ENCODE measurements at regions not wholly inside any gene's neighbourhood (a gene's known extent, or its start where the extent isn't known, plus 50 kb on each side); places are given as distances from the start of the nearest gene placed in this dataset.

DNA sequence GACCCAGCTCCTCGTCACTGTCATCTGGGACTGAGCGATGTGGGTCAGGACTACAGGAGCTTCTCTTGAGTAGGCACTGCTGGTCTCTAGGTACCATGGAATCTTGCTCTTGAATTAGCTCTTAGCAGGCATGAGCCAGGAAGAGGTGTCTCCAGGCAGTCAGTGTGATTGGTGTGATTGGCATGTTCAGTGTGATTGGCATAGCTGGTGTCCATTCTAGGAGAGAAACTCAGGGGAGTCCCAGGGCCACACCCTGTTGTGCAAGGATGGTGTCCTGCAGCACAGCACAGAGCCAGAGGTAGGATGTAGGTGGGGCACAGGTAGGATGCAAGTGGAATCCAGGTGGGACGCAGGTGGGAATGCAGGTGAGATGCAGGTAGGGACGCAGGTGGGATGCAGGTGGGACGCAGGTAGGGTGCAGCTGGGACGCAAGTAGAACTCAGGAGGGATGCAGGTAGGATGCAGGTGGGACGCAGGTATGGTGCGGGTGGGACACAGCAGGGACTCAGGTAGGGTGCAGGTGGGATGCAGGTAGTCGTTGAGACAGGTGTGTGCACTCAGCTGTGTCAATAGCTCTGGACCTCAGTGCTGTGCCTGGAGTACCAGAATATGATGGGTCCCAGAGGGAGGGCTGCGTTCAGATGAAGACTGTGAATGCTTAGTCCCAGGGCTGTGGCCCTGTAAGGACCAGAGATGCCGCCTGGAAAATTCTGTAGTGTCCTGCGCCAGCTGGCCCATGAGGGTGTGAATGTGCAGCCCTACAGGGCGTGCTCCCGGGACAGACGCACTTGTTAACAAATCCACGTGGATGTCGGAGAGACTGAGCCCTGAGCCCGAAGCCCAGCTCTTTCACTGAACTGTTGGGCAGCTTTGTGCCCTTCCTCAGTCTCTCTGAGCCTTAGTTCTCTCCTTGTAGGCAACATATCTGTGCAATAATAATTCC, 248.2 kb upstream of the PITRM1 start:
- DNase-seq: no peak

DNA sequence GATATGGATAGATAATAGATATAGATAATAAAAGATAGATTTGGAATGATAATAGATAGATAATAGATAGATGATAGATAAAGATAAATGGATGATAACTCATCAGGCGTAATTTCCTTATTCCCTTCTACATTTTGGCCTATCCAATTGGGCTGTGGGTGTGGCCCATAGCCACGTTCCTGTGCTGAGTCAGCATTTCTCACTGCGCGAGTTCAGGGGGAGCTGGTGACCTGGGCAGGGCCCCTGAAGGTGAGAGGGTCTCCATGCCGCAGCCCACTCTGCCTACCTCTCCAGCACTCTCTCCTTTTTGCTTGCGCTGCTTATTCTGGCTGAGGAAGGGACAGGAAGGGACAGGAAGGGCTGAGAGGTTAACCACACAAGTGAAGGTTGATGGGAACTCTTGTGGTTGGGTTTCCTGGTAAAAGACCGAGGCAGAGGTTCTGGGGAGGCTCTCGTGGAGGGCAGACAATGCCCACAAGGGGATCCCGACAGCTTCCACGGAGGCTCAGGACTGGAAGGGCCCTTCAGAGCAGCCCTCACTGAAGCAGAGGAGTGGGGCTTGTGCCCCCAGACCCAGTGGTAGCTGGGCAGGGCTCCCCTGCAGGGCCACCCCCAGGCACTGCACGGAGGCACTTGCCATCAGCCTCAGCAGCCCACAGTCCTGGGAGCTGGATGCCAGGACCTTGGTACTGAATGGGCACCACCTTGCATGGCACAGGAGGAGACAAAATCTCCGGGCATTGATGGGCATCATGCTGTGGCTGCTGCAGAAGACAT, 247.3 kb upstream of the PITRM1 start:
- no peak for DNase-seq

- no peak for DNase-seq
Measured at GRCh38 chr10:3418926-3419325, 246.3 kb upstream of the PITRM1 start.

DNA sequence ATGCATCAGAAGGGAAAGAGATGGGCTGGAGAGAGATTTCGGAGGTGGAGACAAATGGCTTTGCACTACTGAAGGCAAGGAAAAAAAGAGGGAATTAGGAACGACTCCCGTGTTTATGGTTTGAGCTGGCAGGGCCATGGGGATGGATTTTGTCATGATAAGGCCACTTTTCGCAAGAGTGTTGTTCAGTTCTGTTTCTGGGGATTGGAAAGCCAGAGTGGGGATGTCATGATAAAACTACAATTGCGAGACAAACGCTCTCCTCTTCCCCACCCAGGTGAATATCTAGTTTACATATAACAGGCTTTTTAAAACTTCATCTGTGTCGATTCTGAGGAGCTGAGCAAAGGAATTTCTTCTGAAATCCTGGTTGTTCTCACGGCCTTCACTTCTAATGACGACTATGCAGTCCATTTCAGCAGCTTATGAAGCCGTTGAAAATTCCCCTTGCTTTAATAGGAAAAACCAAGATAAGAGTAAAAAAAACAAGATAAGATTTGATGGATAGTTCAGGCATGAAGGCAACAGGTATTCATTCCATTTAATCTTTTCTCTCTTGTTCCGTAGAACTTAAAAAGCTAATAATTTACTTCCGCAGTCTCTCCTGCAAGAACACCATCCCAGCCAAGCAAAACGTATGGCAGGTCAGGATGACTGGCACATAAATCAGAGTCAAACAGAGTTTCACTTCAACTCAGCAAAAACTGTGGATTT, 245.6 kb upstream of the PITRM1 start:
- DNase-seq: no peak

DNA sequence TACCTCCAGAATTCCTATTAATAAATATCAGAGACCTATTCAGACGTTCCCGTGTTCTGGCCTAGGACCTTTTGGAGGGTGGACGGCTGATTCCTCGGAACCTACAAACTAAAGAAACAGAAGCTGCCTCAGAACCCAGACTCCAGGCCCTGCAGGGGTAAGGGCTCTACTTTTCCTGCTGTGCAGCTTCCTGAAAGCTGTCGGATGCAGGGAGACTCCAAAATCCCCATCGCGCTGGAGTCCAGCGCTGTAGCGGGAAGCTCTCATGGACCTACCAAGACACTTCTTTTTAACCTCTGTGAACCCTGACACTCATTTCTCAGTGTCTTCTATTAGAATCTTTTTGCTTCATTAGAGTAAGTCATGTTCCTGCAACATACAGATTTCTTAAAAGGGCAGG, 244.5 kb upstream of the PITRM1 start:
- no peak for DNase-seq

- DNase-seq: no peak
Measured at GRCh38 chr10:3415878-3416605, 243.5 kb upstream of the PITRM1 start.

DNA sequence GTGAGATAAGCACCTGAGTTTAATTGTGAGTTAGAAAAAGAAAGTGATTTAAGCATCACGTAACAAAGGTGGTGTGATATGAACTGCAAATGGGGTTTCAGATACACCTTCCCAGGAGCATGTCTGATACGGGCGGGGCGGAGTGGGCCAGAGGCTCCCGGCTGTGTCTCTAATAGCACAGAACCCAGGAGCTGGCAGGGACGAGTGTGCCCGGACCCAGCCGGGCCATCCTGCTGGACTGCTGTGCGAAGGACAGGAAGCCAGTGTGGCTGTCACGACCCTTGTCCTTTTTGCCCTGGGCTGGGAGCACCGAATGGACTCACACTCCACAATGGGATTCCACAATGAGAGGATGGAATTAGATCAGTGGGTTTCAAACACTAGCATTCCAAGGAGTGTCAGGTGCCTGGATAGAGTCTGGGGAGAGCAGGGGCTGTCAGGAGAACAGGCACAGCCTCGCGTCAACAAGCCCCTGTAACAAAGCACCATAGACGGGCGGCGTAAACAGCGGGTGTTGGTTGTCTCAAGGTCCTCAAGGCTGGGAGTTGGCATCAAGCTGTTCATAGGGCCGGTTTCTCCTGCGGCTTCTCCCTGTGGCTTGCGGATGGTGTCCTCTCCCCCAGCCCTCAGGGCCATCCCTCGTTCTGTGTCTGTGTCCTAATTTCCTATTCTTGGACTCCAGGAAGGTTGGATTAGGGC, 242.6 kb upstream of the PITRM1 start:
- DNase-seq: no peak

DNA sequence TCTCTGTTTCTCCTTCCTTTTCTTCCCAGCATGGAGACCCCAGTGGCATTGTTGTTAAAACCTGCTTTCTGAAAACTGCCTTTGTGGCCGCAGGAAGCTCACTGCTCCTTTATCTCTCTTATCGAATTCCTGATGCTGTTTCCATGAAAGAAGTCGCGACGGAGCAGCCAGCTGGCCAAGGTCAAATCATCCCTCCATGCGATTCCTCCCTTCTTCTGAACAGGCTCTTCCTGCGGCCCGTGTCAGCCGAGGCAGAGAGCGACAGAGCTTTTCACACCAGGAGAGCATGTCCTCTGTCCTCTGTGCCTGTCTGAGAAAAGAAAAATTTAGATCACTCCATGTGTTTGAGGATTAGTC, 242.1 kb upstream of the PITRM1 start:
- no peak for DNase-seq

GRCh38 chr10:3413937-3414666, 241.5 kb upstream of the PITRM1 start:
- DNase-seq: no peak

GRCh38 chr10:3412646-3413045, 240.1 kb upstream of the PITRM1 start:
- no peak for DNase-seq

DNA sequence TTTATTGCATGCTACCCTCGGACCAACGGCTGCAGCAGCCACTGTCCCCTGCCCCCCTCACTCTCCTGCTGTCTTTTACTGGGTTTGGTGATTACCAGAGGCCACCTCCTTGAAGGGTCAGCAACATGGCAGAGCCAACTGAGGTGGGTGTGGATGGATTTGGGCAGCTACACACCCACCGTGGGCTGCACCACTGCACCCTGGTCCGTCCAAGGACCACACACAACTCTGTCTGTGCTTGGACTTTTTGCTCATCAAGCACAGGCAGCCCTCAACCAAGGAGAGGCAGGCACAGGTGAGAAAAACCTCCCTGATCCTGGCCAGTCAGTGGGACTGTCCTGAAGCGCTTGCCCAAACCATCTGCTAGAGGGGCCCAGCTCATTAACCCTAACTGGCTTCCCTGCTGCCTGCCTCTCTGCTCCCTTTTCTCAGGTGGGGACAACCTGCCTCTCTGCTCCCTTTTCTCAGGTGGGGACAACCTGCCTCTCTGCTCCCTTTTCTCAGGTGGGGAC, 239.5 kb upstream of the PITRM1 start:
- no peak for DNase-seq

- no peak for DNase-seq
Measured at GRCh38 chr10:3411044-3411443, 238.5 kb upstream of the PITRM1 start.

DNA sequence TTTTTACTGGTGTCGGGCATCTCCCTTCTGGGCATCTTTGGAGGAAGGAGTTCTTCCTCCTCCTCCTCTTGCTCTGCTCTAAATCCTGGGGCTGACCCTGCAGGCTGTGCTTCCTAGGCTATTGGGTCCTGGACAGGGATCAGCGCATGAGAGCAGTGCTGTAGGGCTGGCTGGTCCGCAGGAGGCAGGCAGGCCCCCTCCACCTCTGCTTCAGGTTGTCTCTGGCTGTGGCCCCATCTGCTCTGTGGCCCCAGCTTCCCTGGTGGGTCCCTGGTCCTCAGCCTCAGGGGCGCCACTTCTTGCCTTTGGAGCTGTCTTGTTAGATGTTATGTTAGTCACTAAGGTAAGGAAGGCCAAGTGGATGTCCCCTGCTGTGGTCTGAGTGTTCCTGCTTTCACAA, 237.3 kb upstream of the PITRM1 start:
- no peak for DNase-seq

- no peak for DNase-seq
Measured at GRCh38 chr10:3408603-3409365, 236.2 kb upstream of the PITRM1 start.

- no peak for DNase-seq
Measured at GRCh38 chr10:3407208-3407607, 234.6 kb upstream of the PITRM1 start.

GRCh38 chr10:3406556-3406955, 234.0 kb upstream of the PITRM1 start:
- DNase-seq: no peak

DNA sequence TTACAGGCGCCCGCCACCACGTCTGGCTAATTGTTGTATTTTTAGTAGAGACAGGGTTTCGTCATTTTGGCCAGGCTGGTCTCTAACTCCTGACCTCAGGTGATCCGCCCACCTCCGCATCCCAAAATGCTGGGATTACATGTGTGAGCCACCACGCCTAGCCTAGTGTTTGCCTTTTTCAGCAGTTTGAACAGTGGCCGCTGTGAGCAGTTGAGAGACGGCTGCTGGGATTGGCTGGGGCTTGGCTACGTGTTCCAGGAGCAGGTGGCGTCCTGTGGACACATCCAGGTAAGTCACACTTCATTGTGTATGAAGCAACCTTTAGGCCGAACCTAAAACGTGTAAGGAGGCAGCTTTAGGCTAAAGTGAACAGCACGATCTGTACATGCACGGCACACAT, 231.8 kb upstream of the PITRM1 start:
- DNase-seq: no peak

DNA sequence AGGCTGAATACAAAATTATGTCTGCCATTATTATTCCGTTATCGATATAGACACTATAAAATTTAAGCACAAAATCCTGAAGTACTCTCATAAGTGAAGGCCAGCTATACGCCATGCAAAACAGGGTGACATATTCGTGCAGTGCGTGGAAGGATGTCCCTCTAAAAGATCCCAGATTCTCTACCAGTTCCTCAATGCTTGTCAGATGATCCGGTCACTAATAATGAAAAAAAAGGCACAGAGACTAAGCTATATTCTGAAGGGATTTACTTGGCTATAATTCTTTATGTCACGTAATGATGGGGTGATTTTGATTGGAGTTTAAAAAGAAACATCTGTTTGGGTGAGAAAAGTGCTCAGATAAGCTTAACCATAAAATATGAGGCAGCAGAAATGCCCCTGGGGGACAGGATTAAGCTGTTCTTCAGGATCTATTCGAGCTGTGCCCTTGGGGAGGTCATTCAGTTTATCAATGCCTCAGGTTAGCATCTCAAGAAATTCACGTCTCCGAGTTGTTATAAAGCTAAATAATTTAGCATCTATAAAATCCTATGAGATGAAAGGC, 229.7 kb upstream of the PITRM1 start:
- no peak for DNase-seq

DNA sequence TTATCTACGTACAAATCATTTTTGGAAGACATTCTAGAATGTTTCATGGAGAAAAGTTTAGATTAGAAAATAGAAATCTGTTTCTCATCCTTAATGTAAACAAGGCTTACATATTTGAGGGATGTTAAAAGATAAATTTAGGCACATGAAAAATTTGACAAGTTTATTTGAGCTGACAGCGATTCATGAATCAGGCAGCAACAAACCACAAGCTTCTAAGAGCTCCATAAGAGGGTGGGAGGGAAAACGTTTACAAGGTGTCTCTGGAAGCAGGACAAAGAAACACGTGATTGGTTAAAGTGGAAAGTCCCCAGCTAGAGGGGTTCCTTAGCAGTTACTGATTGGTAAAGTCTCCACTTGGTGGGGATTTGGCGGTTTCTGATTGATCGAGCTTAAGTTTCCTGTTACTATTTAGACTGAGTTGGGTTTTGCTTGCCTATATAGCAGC, 228.9 kb upstream of the PITRM1 start:
- DNase-seq: no peak

GRCh38 chr10:3400348-3400747, 227.8 kb upstream of the PITRM1 start:
- DNase-seq: no peak
